Inflammatory macrophage treated with lipopolysaccharide for 4 hours (primary cell): ENCODE measurements at regions not wholly inside any gene's neighbourhood (a gene's known extent, or its start where the extent isn't known, plus 50 kb on each side); places are given as distances from the start of the nearest gene placed in this dataset.

Source experiments
- DNase-seq: peaks from one replicate; pipeline ENCODE4 v3.0.0-alpha.2; 2020

DNA sequence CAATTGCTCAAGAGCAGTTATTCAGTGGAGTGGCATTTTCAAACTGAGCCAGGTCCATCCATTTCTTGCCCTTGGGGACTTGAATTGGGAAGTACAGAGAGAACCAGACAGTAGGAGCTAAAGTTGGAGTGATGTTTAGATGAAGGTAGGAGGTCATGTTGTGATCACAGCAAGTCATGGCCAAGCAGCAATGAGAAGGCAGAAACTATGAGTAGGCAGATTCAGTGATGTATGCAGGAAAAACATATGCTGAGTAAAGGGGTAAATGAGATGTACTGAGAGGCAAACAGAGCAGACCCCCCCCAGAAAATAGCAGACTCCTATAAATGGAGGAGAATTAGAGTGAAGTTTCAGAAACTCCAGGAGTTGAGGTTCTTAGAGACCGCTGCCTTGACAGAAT lies 95.8 kb downstream of the PERP start:
- no peak for DNase-seq

DNA sequence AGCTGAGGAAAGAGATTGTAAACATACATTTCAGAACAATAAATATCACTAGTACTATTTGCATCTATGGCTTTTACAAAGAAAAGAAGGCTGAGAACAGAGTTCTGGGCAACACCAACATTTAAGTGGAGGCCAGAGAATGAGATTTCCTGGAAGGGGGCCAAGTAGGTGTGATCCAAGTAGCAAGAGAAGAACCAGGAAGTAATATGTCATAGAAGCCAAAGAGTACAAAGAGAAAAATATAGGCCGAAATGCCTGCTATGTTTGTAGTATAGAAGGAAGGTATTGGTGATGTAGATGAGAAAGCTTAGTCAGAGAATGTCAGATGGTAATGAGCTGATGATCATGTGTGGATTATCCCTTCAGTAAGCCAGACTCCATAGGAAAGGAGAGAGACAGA lies 94.5 kb downstream of the PERP start:
- DNase-seq: no peak

DNA sequence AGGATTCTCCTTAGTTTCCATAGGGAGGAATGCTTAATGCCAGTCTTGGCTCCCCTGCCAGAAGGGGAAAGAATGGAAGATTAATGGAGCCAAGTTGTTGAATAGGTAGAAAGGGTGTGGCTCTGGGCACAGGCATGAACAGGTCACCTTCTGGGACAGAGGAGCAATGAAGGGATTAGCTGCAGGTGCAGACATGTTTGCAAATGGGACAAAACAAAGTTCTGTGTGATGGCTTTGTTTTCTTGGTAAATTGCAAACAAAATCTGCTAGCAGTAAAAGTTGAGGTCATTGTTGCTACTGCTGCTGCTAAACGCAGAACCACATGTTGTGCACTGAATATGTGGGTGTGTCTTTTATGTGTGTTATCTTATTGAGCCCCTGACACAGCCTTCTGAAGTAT lies 93.3 kb downstream of the PERP start:
- no peak for DNase-seq

GRCh38 chr6:138017166-138017757 lies 90.0 kb downstream of the PERP start:
- peak; percentile 48 for DNase-seq

GRCh38 chr6:138018297-138018696 lies 88.9 kb downstream of the PERP start:
- DNase-seq: no peak

DNA sequence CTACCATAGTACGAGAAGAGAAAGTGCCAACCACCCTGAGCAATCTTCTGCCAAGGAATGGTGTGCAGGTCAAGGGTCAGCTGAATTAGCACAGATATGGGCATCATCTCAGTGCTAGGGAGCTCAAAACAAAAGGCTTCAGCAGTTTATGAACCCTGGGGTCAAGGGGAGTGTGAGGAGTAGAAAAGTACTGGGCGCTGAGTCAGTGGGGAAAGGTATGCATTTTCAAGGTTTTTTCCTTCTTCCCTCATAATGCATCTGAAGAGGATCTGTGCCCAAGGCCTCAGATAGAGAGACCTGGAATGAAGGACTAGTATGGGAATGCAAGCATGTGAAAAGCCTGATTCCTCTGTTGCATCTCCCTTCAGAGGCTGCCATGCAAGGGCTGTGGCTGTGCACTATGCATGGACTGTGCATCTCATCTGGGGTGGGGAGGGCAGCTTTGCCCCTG lies 81.7 kb downstream of the PERP start:
- no peak for DNase-seq

DNA sequence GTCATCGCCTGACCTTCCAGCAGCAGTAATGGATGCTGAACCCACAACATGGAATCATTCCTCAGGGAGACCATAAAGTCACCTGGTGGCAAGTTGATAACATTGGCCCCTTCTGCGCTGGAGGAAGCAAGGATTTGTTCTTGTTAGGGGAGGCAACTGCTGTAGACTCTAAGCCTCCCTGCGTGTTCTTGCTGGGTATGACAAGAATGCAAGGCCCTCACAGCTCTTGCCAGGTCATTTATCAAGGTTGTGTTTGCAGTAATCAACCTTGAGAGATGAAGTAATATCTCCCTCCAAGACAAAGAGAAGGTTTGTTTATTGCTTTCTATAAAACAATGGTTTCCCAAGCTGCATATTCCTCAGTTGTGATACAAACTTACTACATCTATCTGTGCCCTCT lies 80.9 kb downstream of the PERP start:
- no peak for DNase-seq

GRCh38 chr6:138028893-138029292 lies 78.3 kb downstream of the PERP start:
- no peak for DNase-seq

DNA sequence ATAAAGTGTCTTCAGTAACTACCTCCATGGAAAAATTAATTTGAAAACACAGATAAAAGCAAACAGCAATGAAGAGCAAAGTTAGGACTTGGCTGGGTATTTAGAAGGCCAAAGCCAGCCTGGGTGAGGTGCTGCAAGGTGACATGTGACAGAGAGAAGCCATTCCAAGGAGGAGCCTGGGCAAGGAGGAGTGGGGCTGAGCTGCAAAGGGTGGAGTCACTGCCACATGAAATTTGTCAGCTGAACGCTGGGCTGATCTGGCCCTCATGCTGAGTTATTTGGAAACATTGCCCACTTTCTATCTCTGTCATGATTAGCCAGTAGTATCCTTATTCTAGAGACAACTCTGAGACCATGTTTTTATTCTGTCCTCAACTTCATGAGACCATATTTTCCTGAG lies 76.3 kb downstream of the PERP start:
- DNase-seq: no peak

DNA sequence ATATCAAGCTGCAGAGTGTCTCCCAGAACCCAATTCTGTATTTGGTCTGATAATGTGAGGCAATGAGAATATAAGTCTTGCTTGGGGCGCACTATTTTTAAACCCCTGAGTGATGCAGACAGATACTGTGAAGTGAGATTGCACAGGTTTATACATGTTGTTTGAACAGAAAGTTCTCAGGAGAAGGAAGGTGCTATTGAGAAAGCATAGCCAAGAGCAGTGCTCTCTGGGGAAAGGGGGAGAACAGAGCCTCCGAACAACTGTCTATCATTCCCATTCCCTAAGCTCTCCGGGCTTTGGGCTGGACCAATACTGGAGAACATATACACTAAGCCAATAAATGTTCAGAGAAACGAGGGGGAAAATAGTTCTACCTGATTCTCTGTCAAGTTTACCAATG lies 75.8 kb downstream of the PERP start:
- DNase-seq: no peak

DNA sequence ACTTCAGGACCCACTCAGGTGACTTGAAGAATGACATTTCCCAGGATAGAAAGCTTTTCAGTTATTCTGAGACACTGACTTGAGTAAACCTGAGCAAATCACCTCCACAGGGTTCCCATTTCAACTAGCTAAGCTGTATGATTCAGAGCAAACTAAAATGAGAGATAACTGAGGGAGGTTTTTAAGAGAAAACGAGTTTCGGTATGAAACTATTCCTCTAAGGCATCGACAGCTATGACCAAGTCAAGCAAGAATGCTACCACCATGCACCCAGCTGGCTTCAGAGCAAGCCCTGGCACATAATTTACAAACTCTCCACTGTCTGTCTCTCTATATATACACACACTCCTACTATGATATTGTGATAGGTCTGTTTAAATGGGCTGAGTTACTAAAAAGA lies 75.4 kb downstream of the PERP start:
- no peak for DNase-seq

DNA sequence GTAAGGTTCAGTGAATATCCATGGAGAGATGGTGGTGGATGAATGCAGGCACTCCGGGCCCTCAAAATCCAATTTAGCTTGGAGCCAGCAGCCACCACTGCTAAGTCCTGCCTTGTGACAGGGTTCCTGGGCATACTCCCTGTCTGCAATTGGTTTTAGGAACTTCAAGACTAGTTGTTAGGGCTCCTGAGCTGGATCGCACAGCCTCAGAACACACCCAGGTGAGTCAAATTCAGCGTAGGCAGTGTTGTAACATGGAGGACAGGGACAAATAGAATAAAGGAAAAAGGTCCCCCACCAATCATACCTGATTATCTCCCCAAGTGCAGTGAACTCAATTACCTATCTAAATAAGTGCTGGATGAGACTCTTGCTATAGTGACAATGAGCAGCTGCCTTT lies 74.6 kb downstream of the PERP start:
- DNase-seq: no peak

DNA sequence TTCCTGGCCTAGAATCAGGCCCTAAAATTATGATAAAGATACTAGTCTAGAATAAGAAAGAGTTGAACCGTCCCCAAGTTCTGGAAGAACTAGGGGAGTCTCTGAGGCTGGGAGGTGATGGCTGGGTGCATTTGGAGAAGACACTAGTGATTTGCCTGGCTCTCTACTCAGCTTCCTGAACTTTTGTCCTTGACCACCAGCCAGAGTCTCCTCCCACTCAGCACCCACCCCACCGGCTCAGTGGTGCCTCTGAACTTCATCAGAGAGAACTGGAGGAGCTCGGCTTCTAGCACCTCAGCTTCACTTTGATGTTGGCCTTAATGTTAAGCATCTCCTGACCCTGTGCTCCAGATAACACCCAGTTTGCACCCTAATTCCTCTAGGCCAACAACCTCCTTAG lies 73.0 kb downstream of the PERP start:
- no peak for DNase-seq

DNA sequence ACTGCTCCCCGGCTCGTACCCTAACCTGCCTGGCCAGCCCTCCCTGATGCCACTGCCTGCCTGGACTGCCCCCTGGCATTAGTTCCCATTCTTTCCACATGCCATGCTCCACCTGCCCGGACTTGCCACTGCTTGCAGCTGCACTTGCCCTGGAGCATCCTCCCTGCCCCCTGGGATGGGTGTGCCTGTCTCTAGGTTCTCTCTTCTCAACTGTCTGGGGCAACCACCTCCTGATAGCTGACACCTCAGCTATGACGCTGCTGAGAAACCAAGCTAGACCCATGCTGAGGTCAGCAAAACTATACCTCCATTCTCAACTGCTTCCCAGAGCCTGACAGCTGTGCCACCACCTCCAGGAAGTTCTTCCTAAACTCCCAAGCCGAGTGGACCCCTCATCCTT lies 72.1 kb downstream of the PERP start:
- DNase-seq: no peak

- no peak for DNase-seq
Observed at GRCh38 chr6:138036111-138036510, 71.1 kb downstream of the PERP start.

DNA sequence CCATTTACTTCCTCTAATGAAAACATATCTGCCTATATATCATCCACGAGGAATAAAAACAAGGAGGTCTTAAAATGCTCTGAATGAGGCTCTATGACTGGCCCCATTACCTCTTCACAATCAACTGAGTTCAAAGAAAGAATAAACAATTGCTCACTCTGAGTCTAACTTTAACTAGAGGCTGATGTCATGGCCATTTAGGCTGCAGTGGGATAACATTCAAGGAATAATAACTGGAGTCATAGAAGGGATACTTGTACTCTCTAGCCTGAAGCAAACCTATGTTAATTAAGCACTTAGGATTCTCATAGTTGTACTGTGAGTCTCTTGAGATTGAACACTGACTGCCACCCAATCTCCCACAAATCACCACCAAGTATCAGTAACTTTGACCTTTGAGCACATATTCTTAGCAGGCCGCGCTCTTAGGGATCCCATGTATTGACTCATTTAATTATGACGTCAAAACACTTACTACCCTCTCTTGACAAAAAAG lies 70.2 kb downstream of the PERP start:
- DNase-seq: no peak

- no peak for DNase-seq
Observed at GRCh38 chr6:138038142-138038870, 68.9 kb downstream of the PERP start.
